ENCODE measurements at regions not wholly inside any gene's neighbourhood (a gene's known extent, or its start where the extent isn't known, plus 50 kb on each side); places are given as distances from the start of the nearest gene placed in this dataset.

DNA sequence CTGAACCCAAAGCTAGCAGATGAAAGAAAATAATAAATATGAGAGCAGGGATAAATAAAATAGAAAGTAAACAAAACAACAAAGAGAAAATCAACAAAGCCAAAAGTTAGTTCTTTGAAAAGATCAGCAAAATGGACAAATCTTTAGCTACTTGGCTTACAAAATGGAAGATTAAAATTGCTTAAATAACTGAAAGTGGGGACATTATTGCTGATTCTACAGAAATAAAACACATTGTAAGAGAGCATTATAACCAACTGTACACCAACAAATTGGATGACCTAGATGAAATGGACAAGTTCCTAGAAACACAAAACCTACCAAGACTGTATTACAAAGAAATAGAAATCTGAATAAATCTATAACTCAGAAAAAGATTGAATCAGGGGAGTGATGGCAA, 238.3 kb upstream of the C1orf87 start:
- TF ChIP-seq CTCF (IDR thresholded peaks at IDR 0.05) (no peak), POLR2A (IDR thresholded peaks at IDR 0.05) (no peak)
